ENCODE measurements at regions not wholly inside any gene's neighbourhood (a gene's known extent, or its start where the extent isn't known, plus 50 kb on each side); places are given as distances from the start of the nearest gene placed in this dataset.

DNA sequence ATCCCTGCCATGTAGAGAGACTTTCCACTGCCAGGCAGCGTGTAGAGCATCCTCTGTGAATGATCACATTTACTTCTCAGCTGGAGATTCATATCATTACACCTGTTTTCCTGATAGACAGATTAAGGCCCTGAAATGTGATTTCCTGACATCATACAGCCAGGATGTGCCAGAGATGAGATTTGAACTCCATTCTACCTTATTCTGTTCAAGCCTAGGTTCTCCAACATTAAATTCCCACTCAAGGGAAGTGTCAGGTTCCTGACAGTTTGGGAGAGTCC lies 482.1 kb downstream of the RPS24 start:
- ATAC-seq = no peak
- H3K27ac Mint-ChIP-seq = no peak overlapping the region
- H3K4me1 Mint-ChIP-seq = no peaks in the 10 kb centered on the region
- no peak for DNase-seq (ENCODE audit: low spot score in 2 of 2)
- H3K4me3 Mint-ChIP-seq = no peak overlapping the region
- no peaks in the 10 kb centered on the region for H3K36me3 Mint-ChIP-seq
- H3K9me3 Mint-ChIP-seq = no peaks in the 10 kb centered on the region

DNA sequence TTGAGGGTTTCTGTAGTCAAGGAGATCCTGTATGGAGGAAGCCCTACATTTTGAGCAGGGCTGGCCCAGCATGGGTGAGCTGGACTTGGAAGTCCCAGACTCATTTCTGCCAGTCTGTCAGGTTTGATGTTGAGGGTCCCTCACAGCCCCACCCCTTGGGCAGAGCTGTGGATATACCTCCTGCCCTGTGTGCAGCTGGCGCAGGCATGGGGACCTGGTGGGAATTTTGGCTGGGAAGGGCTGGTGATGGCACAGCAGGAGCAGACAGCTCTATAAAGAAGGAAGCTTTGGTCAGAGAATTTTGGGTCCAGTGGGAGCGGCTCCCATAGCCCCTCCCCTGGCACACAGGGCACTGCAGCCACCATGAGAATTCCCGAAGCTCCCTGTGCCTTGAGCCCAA lies 482.6 kb downstream of the RPS24 start:
- Mint-ChIP-seq H3K9me3 (no peaks in the 10 kb centered on the region), H3K4me1 (no peaks in the 10 kb centered on the region), H3K36me3 (no peaks in the 10 kb centered on the region), H3K27ac (no peak overlapping the region), H3K4me3 (no peak overlapping the region)
- ATAC-seq = no peak
- DNase-seq (ENCODE audit: low spot score in 2 of 2) = no peak

GRCh38 chr10:78516756-78517155 lies 483.1 kb downstream of the RPS24 start:
- no peak for DNase-seq (ENCODE audit: low spot score in 2 of 2)
- Mint-ChIP-seq H3K36me3 (no peaks in the 10 kb centered on the region), H3K9me3 (no peaks in the 10 kb centered on the region), H3K27ac (no peak overlapping the region), H3K4me3 (no peak overlapping the region), H3K4me1 (no peaks in the 10 kb centered on the region)
- no peak for ATAC-seq

GRCh38 chr10:78518224-78518623 lies 484.6 kb downstream of the RPS24 start:
- Mint-ChIP-seq H3K36me3 (no peaks in the 10 kb centered on the region), H3K9me3 (no peaks in the 10 kb centered on the region), H3K4me1 (no peaks in the 10 kb centered on the region), H3K27ac (no peak overlapping the region), H3K4me3 (no peak overlapping the region)
- DNase-seq (ENCODE audit: low spot score in 2 of 2) = no peak
- ATAC-seq = no peak

DNA sequence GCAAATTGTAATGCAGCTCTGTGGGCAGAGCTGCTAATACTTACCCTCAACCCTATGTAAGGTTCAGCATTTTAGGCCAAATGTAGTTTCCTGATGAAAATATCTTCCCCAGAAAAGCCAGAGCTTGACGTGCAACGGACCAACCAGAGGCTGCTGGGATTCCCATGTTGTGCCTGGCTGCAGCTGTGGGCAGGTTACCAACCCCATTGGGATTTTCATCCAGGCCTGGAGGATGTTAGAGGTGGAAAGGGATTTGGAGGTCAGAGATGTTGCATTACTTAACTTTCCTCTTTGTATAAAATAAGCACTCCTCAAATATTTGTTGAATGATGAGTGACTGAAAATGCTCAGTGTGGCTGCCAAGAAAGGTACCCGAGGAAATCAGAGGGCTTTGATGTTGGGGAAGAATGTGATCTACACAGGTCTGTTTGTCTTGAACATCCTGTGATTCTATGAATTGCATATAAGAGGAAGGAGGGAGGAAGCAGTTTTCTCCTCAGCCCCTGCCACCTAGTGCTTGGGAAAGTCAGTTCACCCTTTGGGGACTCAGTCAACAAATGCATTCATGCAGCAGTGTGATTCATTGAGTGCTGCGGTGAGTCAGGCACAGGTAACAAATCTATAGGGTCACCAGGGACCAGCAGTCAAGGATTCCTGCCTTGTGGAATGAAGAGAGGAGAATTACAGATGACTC lies 487.2 kb downstream of the RPS24 start:
- Mint-ChIP-seq H3K4me3 (no peak overlapping the region), H3K27ac (no peak overlapping the region), H3K9me3 (no peaks in the 10 kb centered on the region), H3K4me1 (no peaks in the 10 kb centered on the region), H3K36me3 (no peaks in the 10 kb centered on the region)
- DNase-seq (ENCODE audit: low spot score in 2 of 2) = no peak
- no peak for ATAC-seq

- DNase-seq (ENCODE audit: low spot score in 2 of 2) (no peak), ATAC-seq (peak; percentile 31)
- Mint-ChIP-seq H3K36me3 (no peaks in the 10 kb centered on the region), H3K4me1 (no peaks in the 10 kb centered on the region), H3K27ac (no peak overlapping the region), H3K9me3 (no peaks in the 10 kb centered on the region), H3K4me3 (no peak overlapping the region)
These were observed 489.8 kb downstream of the RPS24 start for GRCh38 chr10:78523453-78523852.

- no peak overlapping the region for H3K27ac Mint-ChIP-seq
- ATAC-seq = no peak
These were observed 490.7 kb downstream of the RPS24 start for GRCh38 chr10:78524342-78524741.

DNA sequence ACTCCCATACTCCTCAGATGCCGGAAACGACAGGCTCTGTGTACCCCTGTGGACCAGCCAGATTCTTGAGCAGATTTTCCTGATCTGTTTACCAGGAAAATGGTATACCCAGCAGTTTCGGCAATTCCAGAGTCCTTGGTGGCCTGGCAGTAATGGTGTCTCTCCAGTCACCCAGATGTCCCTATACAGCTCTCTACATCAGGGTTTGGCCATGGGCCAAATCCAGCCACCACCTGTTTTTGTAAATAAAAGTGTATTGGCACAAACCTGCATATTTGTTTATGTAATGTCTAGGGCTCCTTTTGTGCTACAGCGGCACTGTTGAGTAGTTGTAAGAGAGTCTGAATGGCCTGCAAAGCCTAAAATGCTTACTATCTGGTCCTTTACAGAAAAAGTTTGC lies 491.3 kb downstream of the RPS24 start:
- no peak for ATAC-seq
- no peak for DNase-seq (ENCODE audit: low spot score in 2 of 2)
- Mint-ChIP-seq H3K4me3 (no peak overlapping the region), H3K9me3 (no peaks in the 10 kb centered on the region), H3K36me3 (no peaks in the 10 kb centered on the region), H3K27ac (no peak overlapping the region), H3K4me1 (no peaks in the 10 kb centered on the region)

More at GRCh38 chr10:78524342-78524741, 490.7 kb downstream of the RPS24 start:
- no peak overlapping the region for H3K4me3 Mint-ChIP-seq
- DNase-seq (ENCODE audit: low spot score in 2 of 2) = no peak
- H3K36me3 Mint-ChIP-seq = no peaks in the 10 kb centered on the region
- H3K9me3 Mint-ChIP-seq = no peaks in the 10 kb centered on the region
- no peaks in the 10 kb centered on the region for H3K4me1 Mint-ChIP-seq

DNA sequence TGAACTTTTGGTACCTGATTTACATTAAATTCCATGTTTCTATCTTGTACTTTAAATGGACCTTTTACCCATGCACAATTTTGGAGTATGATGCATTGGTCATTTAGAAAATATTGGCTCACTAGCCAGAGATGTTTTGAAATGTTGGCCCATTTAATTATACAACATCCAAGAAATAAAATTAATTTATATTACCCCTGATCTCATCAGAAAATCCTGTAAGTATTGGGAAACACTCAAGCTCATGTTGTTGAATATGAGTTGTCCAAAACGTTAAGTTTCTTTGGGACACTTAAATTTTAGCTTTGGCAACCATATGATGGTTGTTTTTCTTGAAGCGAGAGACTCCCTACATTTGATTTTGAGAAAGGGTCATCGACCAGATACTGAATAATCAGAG lies 492.7 kb downstream of the RPS24 start:
- no peaks in the 10 kb centered on the region for H3K36me3 Mint-ChIP-seq
- H3K4me1 Mint-ChIP-seq = no peaks in the 10 kb centered on the region
- no peak for DNase-seq (ENCODE audit: low spot score in 2 of 2)
- ATAC-seq = no peak
- no peaks in the 10 kb centered on the region for H3K9me3 Mint-ChIP-seq
- no peak overlapping the region for H3K4me3 Mint-ChIP-seq
- H3K27ac Mint-ChIP-seq = no peak overlapping the region

DNA sequence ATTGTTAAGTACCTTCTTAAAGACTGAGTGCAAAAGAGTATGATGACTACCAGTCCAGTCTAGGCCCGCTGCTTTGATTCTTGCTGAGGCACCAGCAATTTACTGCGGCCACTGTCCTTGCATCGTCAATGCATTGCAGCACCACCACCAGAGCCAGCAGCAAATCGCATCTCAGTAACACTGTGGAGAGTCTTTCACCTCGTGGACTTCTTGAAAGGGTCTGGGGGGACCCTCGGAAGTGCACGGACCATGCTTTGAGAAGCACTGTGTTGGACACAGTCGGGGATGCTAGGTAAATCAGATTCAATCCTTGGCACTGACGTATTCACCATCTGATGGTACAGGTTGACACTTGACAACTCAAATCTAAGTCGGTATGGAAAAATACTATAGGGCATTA lies 493.6 kb downstream of the RPS24 start:
- no peak for ATAC-seq
- no peaks in the 10 kb centered on the region for H3K4me1 Mint-ChIP-seq
- no peak overlapping the region for H3K4me3 Mint-ChIP-seq
- H3K27ac Mint-ChIP-seq = no peak overlapping the region
- H3K36me3 Mint-ChIP-seq = no peaks in the 10 kb centered on the region
- H3K9me3 Mint-ChIP-seq = no peaks in the 10 kb centered on the region
- DNase-seq (ENCODE audit: low spot score in 2 of 2) = no peak

GRCh38 chr10:78528749-78529204 lies 495.1 kb downstream of the RPS24 start:
- ATAC-seq (no peak), DNase-seq (ENCODE audit: low spot score in 2 of 2) (no peak)
- Mint-ChIP-seq H3K27ac (no peak overlapping the region), H3K9me3 (no peaks in the 10 kb centered on the region), H3K36me3 (no peaks in the 10 kb centered on the region), H3K4me3 (no peak overlapping the region), H3K4me1 (no peaks in the 10 kb centered on the region)

GRCh38 chr10:78529262-78529661 lies 495.6 kb downstream of the RPS24 start:
- DNase-seq (ENCODE audit: low spot score in 2 of 2) = no peak
- Mint-ChIP-seq H3K27ac (no peak overlapping the region), H3K9me3 (no peaks in the 10 kb centered on the region), H3K4me1 (no peaks in the 10 kb centered on the region), H3K36me3 (no peaks in the 10 kb centered on the region), H3K4me3 (no peak overlapping the region)
- no peak for ATAC-seq

DNA sequence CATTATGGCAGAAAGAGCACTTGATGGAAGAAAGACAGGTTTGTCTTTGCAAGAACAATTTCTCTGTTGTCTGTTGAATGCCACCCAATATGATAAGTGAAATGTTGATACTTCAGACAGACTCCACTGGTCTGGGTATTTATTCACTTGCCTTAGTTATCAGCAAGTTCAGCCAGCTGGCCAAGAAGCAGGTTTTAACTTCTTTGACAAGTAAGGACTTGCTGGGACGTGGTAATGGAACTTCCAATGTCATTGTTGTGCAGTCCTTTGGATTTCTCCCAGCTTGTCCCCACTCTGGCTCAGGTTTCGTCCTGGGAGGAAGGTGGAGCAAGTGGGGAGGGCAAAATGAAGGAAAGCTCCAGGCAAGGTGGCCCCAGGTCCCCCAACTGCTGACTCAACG lies 497.4 kb downstream of the RPS24 start:
- no peak for DNase-seq (ENCODE audit: low spot score in 2 of 2)
- H3K36me3 Mint-ChIP-seq = no peaks in the 10 kb centered on the region
- H3K27ac Mint-ChIP-seq = no peak overlapping the region
- no peaks in the 10 kb centered on the region for H3K4me1 Mint-ChIP-seq
- H3K9me3 Mint-ChIP-seq = no peaks in the 10 kb centered on the region
- no peak for ATAC-seq
- H3K4me3 Mint-ChIP-seq = no peak overlapping the region

- ATAC-seq (no peak), DNase-seq (ENCODE audit: low spot score in 2 of 2) (no peak)
- no peak overlapping the region for H3K4me3 Mint-ChIP-seq
- H3K9me3 Mint-ChIP-seq = no peaks in the 10 kb centered on the region
- H3K36me3 Mint-ChIP-seq = no peaks in the 10 kb centered on the region
- no peak overlapping the region for H3K27ac Mint-ChIP-seq
- no peaks in the 10 kb centered on the region for H3K4me1 Mint-ChIP-seq
These were observed 498.9 kb downstream of the RPS24 start for GRCh38 chr10:78532480-78533042.

GRCh38 chr10:78533098-78533497 lies 499.4 kb downstream of the RPS24 start:
- H3K9me3 Mint-ChIP-seq = no peaks in the 10 kb centered on the region
- ATAC-seq = no peak

GRCh38 chr10:78533776-78534175 lies 500.1 kb downstream of the RPS24 start:
- H3K27ac Mint-ChIP-seq = no peak overlapping the region
- H3K36me3 Mint-ChIP-seq = no peaks in the 10 kb centered on the region
- no peaks in the 10 kb centered on the region for H3K4me1 Mint-ChIP-seq
- no peak for ATAC-seq
- no peak overlapping the region for H3K4me3 Mint-ChIP-seq
- DNase-seq (ENCODE audit: low spot score in 2 of 2) = no peak
- H3K9me3 Mint-ChIP-seq = no peaks in the 10 kb centered on the region

More at GRCh38 chr10:78533098-78533497, 499.4 kb downstream of the RPS24 start:
- Mint-ChIP-seq H3K27ac (no peak overlapping the region), H3K36me3 (no peaks in the 10 kb centered on the region), H3K4me1 (no peaks in the 10 kb centered on the region), H3K4me3 (no peak overlapping the region)
- DNase-seq (ENCODE audit: low spot score in 2 of 2) = no peak
